ENCODE measurements at regions not wholly inside any gene's neighbourhood (a gene's known extent, or its start where the extent isn't known, plus 50 kb on each side); places are given as distances from the start of the nearest gene placed in this dataset.

DNA sequence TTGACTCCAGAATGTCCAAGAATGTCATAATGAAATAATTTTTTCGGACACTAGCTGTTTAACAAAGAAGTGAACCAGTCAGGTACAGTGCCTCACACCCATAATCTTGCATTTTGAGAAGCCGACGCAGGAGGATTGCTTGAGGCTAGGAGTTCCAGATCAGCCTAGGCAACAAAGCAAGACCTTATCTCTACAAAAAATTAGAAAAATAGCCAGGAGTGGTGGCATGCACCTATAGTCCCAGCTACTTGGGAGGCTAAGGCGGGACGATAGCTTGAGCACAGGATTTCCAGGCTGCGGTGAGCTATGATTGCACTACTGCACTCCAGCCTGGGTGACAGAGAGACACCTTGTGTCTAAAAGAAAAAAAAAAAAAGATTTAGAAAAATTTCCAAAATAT lies 235.8 kb upstream of the FN1 start:
- ChIA-PET CTCF (interaction anchor here (0.6 to 0.8 kb wide), 2 partner anchors 17 to 21 kb away, joined by 3 read pairs; no protein-coding TSS in a partner anchor), POLR2A (ENCODE audit: low non-redundant PET) (no interaction called here)
- no peak overlapping the region for H3K27ac ChIP-seq
- TF ChIP-seq, protein P1, sequence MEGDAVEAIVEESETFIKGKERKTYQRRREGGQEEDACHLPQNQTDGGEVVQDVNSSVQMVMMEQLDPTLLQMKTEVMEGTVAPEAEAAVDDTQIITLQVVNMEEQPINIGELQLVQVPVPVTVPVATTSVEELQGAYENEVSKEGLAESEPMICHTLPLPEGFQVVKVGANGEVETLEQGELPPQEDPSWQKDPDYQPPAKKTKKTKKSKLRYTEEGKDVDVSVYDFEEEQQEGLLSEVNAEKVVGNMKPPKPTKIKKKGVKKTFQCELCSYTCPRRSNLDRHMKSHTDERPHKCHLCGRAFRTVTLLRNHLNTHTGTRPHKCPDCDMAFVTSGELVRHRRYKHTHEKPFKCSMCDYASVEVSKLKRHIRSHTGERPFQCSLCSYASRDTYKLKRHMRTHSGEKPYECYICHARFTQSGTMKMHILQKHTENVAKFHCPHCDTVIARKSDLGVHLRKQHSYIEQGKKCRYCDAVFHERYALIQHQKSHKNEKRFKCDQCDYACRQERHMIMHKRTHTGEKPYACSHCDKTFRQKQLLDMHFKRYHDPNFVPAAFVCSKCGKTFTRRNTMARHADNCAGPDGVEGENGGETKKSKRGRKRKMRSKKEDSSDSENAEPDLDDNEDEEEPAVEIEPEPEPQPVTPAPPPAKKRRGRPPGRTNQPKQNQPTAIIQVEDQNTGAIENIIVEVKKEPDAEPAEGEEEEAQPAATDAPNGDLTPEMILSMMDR (conservative IDR thresholded peaks at IDR 0.05; ENCODE audit: low read depth) = no peak
- DNase-seq (ENCODE audit: low spot score) = no peak

DNA sequence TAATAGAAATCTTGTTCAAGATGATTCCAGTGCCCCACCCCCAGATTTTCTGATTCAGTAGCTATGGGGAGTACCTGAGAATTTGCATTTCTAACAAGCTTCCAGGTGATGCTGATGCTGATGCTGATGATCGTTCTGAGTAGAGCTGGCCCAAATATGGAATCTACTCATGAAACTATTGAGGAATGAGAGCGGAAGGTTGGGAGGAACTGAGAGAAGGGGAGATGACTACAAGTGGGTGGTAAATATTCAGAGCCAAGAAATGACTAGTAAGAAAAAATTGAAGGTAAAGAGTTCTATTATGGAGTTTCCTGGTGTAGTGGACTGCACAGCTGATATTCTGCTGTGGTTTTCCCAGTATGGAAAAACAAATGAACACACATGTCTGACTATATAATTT lies 235.4 kb upstream of the FN1 start:
- DNase-seq (ENCODE audit: low spot score) = no peak
- ChIA-PET CTCF (interaction anchor here (0.6 to 0.8 kb wide), 2 partner anchors 18 to 22 kb away, joined by 3 read pairs; no protein-coding TSS in a partner anchor), POLR2A (ENCODE audit: low non-redundant PET) (no interaction called here)
- H3K27ac ChIP-seq = no peak overlapping the region
- TF ChIP-seq, protein P1 (conservative IDR thresholded peaks at IDR 0.05; ENCODE audit: low read depth) = no peak

DNA sequence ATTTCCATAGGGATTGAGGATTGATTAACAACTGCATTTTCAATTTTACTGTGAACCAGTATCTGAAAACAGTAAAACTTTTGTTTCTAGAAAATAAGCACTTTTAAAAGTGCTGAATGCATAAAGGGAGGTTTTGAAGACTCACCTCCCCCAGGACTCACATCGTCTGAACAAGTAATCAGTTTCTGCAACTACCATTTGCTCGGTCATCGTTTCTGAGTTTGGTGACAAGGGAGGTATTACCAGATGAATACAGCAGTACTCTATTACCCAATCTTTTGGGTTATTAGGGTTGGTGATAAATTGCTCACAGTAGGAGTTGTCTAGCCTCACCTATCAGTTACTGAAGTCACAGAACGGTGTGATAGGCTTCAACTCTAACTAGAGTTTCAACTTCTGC lies 234.5 kb upstream of the FN1 start:
- H3K27ac ChIP-seq = no peak overlapping the region
- ChIA-PET CTCF (no interaction called here), POLR2A (ENCODE audit: low non-redundant PET) (no interaction called here)
- DNase-seq (ENCODE audit: low spot score) = no peak
- TF ChIP-seq, protein P1 (conservative IDR thresholded peaks at IDR 0.05; ENCODE audit: low read depth) = no peak

DNA sequence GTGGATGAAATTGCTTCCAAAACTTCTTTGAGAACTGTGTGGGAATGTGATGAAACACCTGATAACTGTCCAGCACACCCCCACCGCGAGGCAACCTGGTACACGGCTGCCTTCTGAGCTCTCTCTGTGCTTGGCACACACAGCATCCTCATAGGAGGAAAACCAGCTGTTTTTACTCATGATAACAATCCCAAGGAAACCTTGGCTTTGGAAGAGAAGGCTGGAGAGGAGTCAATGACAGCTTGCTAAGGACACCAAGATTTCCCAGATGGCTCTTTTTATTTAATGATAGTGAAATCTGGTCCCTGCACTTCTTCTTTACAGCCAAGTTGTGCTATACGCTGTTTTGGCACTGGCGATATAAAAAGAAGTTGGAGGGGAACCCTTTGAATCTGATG lies 232.5 kb upstream of the FN1 start:
- TF ChIP-seq, protein P1 (conservative IDR thresholded peaks at IDR 0.05; ENCODE audit: low read depth) = no peak
- DNase-seq (ENCODE audit: low spot score) = no peak
- ChIA-PET POLR2A (ENCODE audit: low non-redundant PET) (no interaction called here), CTCF (no interaction called here)
- no peak overlapping the region for H3K27ac ChIP-seq

DNA sequence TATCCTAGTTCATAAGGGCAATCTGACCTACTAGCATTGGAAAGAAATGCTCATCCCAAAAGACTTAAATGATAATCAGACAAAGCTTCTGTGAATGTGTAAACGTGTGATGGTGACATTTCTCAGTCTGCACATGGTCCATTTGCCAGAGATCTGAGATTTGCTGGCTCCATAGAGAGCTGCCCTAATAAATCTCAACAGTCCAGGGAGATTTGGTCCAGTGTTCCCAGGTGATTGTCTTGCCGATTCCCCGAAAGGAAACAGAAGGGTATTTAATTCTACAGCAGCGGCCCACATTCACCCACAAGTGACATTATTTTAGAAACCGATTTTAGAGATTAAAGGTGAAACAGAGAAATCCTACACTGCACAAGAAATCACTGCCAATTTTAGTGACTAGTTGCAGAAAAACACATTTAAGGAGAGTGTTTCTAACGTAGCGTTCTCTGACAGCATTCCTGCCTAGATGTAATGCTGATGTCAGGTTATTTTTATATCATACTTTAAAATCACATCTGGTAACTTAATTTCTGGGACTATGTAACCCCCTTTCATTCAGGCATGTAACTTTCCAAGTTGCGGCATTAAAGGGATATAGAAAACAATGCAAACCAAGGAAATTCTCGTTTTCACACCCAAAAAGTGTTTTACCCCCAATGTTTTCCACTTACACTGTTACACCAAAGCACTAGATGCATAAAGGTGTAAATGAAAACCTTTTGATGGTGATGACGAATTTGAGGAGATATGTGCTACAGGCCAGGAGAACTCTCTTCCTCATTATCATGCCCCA lies 231.9 kb upstream of the FN1 start:
- no peak overlapping the region for H3K27ac ChIP-seq
- ChIA-PET CTCF (interaction anchor here (0.7 kb wide), 1 partner anchor 253 kb away, joined by 3 read pairs; no protein-coding TSS in a partner anchor), POLR2A (ENCODE audit: low non-redundant PET) (no interaction called here)
- TF ChIP-seq, protein P1 (conservative IDR thresholded peaks at IDR 0.05; ENCODE audit: low read depth) = no peak
- no peak for DNase-seq (ENCODE audit: low spot score)

DNA sequence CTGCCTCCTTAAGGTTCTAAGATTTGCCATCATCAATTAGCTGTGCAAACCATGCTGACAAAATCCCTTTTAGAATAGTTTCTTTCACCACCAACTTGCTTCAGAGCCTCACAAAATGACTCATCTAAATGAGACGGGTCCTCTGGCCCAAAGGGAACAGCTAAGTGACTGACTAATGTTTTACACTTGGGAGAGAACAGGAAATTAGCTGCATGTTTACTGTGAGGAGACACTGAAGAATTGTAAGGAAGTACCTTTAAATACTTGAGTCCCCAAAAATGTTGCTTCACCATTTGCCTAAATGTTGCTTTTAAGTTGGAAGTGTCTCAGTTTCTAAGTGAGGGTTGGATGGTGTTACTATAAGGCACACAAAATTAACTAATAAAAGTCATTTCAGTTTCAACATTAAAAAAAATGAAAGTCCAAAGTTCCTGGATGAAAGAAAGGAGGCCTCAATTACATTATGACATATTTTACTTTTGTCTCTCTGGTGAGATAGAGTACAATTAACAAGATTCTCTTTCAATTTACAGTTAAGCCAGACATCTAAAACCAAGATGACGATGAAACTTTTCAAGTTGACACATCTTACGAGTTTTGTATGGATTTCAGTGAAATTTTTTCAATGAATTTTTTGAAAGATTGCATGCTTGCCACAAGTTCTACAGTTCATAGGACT lies 229.1 kb upstream of the FN1 start:
- no peak overlapping the region for H3K27ac ChIP-seq
- peak; percentile 87 for DNase-seq (ENCODE audit: low spot score)
- ChIA-PET POLR2A (ENCODE audit: low non-redundant PET) (no interaction called here), CTCF (interaction anchor here (0.5 to 0.7 kb wide), 6 partner anchors 8 to 232 kb away, joined by 3 to 4 read pairs (median 3); no protein-coding TSS in a partner anchor)
- TF ChIP-seq, protein P1 (conservative IDR thresholded peaks at IDR 0.05; ENCODE audit: low read depth) = no peak
